ENCODE measurements at regions not wholly inside any gene's neighbourhood (a gene's known extent, or its start where the extent isn't known, plus 50 kb on each side); places are given as distances from the start of the nearest gene placed in this dataset.

DNA sequence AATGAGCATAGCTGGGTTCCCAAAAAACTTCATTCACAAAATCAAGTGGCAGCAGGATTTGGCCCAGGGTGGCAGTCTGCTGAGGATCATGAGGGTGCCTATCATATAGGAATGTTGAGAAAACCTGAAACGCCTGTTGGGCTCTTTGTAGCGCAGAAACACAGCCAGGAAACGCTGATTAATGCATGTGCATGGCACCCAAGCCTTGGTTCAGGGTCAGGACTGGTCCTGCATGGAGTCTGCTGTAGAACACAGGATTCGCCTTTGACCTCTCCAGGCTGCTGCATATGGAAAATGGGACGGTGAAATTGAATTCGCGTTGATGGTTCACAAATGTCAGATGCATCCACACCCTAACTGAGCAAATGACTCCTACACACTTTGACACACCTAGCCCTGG is 227.9 kb upstream of the COPS8 start:
- Histone ChIP-seq H3K27ac (no peak overlapping the region), H3K4me3 (no peak overlapping the region)
- DNase-seq (ENCODE audit: low spot score), result peak; percentile 21
- TF ChIP-seq, protein P1, sequence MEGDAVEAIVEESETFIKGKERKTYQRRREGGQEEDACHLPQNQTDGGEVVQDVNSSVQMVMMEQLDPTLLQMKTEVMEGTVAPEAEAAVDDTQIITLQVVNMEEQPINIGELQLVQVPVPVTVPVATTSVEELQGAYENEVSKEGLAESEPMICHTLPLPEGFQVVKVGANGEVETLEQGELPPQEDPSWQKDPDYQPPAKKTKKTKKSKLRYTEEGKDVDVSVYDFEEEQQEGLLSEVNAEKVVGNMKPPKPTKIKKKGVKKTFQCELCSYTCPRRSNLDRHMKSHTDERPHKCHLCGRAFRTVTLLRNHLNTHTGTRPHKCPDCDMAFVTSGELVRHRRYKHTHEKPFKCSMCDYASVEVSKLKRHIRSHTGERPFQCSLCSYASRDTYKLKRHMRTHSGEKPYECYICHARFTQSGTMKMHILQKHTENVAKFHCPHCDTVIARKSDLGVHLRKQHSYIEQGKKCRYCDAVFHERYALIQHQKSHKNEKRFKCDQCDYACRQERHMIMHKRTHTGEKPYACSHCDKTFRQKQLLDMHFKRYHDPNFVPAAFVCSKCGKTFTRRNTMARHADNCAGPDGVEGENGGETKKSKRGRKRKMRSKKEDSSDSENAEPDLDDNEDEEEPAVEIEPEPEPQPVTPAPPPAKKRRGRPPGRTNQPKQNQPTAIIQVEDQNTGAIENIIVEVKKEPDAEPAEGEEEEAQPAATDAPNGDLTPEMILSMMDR (IDR thresholded peaks at IDR 0.05), result no peak

DNA sequence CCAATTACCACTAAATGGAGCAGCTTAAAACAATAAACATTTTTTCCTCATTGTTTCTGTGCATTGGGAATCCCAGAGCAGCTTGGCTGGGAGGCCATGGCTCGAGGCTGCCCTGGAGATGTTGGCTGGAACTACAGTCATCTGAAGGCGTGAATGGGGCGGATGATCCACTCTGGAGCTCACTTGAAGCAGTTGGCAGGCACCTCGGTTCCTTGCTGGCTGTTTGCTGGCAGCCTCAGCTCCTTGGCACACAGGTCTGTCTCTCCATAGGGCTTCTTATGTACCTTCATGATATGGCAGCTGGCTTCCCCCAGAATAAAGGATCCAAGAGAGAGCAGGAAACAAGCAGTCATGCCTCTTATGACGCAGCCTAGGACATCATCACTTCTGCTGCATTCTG is 227.0 kb upstream of the COPS8 start:
- TF ChIP-seq, protein P1 (IDR thresholded peaks at IDR 0.05), result no peak
- H3K27ac ChIP-seq, result no peak overlapping the region
- no peak overlapping the region for H3K4me3 ChIP-seq
- DNase-seq (ENCODE audit: low spot score), result peak; percentile 46

DNA sequence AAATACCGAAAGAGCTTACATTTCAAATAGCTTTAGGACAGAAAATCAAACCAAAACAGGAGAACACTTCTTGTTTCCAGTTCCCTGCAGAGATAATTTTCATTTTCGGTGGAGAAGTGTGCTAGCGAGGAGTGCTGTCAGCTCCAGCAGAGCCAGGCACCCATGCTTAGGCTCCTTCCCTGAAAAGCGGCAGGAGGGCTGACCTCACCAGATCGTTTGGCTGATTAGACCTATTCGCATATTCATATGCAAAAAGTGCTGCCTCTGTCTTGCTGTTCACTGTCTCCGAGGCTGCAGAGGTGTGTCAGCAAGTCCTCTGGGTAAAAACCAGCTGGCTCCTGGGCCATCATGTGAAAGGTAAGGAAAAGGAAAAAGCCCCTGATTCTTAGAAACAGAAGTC is 225.8 kb upstream of the COPS8 start:
- TF ChIP-seq, protein P1 (IDR thresholded peaks at IDR 0.05), result no peak
- H3K4me3 ChIP-seq, result no peak overlapping the region
- H3K27ac ChIP-seq, result no peak overlapping the region
- peak; percentile 16 for DNase-seq (ENCODE audit: low spot score)

DNA sequence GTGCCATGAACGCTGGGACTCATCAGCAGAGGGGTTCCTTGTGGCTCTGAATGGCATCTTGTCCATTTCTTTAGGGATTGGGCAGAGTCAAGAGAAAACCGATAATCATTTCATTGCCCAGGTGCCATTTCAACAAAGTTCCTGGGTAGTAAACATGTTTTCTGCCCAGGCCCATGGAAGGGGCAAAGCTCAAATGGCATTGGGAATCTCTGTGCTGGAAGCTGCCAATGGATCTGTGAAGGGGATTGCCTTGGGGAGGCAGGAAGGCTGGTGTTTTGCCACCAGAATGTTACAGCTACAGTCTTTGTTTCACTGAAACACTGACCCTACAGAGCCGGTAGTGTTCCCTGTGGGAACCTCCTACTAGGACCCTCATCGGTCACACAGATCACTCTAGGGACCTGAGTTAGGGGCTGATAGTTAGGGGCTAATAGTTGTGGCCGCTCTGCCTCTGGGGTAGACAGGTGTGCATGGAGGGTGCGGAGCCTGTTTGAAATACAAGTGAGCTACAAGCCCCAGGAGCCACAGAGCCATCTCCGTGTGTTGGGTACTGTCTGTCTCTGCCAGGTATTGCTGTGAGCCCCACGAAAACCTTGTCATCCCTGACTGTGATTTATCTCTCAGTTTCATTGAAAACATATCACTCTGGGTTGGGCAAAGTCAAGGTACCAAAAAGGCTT is 224.4 kb upstream of the COPS8 start:
- TF ChIP-seq, protein P1 (IDR thresholded peaks at IDR 0.05), result no peak
- H3K27ac ChIP-seq, result no peak overlapping the region
- DNase-seq (ENCODE audit: low spot score), result peak; percentile 38
- H3K4me3 ChIP-seq, result no peak overlapping the region

DNA sequence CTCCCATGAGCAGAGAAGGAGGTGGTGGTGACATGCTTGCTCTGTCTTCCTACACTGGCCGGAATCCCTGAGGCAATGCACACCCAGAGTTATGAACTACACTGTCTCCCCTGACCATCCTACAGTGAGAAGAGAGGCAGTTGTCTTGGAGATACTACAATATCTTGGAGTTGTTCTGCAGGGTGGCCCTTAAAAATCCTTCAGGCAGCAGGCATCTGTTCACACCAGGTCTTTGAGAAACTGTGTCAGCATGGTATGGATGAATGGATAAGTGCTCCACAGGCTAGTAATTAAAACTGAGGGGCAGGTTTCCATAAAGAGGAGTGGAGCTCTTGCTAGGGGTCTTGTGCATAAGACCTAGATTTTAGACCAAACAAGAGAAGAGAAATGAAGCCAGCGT is 223.7 kb upstream of the COPS8 start:
- Histone ChIP-seq H3K27ac (no peak overlapping the region), H3K4me3 (no peak overlapping the region)
- TF ChIP-seq, protein P1 (IDR thresholded peaks at IDR 0.05), result no peak
- peak; percentile 46 for DNase-seq (ENCODE audit: low spot score)

DNA sequence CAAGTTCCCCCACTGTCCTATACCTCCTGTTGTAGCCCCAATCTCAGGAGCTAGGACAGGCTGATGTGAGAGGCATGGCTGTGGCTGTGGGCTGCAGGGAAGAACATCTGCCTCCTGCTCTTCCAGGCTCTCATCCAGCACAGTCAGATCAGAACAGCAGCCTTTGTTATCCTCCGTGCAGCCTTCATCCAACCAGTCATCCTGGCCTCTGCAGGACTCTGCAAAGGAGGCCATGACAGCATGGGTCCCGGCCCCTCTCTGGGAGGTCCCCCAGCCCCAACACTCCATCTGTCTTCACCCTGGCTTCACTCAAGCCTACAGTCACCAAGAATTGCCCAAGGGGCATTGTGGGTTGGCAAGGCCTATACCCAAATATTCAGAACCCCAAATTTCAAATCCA is 223.2 kb upstream of the COPS8 start:
- DNase-seq (ENCODE audit: low spot score), result peak; percentile 64
- H3K4me3 ChIP-seq, result no peak overlapping the region
- H3K27ac ChIP-seq, result no peak overlapping the region
- TF ChIP-seq, protein P1 (IDR thresholded peaks at IDR 0.05), result no peak

DNA sequence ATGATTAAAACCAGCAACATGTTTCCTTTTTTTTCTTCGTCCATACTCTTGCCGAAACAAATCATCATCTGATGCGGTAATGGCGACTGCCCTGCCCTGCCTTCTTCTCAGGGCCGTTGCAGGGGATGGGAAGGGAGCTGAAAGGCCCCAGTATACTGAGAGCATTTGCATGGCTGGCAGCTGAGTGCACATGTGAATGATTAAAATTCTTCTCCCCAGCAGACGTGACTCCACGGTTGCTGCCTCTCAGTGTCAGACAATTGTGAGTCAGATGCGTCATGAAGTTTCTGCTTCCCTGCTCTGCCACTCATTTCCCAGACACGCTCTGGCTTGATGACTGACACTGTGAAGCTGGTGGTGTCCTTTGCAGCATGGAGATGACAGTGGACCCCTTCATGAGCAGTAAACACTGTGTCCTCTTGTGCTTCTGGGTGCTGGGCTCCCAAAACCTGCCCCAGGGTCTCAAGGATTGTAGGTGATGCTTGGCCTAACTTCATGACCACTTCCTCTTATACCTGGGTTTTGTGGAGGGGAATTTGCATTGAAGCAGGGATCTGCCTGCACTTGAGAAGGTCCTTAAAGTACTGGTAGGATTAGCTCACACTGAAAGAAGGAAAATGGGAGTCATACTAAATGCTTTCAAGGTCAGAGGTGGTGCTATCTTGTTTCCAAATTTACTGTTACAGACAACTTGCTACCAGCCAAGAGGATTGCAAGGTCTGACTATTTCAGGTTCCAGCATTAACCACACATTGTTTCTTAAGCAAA is 222.5 kb upstream of the COPS8 start:
- no peak overlapping the region for H3K27ac ChIP-seq
- peak; percentile 50 for DNase-seq (ENCODE audit: low spot score)
- TF ChIP-seq, protein P1 (IDR thresholded peaks at IDR 0.05), result no peak
- H3K4me3 ChIP-seq, result no peak overlapping the region
